ENCODE measurements at regions not wholly inside any gene's neighbourhood (a gene's known extent, or its start where the extent isn't known, plus 50 kb on each side); places are given as distances from the start of the nearest gene placed in this dataset.

- DNase-seq (ENCODE audit: insufficient read length, low spot score) (no peak), FAIRE-seq (no peak)
- no peak for TF ChIP-seq CTCF (IDR thresholded peaks at IDR 0.05; ENCODE audit: insufficient read depth, missing control alignments)
Observed at GRCh38 chr3:64995857-64996551, 308.2 kb upstream of the ADAMTS9 start.

DNA sequence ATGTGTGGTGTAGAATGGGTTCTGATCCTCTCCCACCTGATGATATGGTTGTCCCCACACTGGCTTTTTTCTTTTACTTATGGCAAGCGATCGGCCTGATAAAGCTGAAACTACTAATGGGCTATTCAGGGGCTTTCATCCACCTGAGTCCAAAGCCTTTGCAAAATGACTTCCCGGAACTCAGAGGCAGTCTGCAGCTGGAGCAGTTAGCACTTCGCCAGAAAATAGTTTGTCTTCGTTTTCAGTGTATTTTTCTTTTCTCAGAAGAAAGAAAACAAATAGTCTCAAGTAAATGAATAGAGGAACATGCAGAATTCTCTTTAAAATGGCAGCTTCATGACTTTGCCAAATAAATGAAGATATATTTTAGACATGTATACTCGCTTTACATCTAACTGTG, 306.0 kb upstream of the ADAMTS9 start:
- no peak for FAIRE-seq
- DNase-seq (ENCODE audit: insufficient read length, low spot score) = no peak
- no peak for TF ChIP-seq CTCF (IDR thresholded peaks at IDR 0.05; ENCODE audit: insufficient read depth, missing control alignments)

DNA sequence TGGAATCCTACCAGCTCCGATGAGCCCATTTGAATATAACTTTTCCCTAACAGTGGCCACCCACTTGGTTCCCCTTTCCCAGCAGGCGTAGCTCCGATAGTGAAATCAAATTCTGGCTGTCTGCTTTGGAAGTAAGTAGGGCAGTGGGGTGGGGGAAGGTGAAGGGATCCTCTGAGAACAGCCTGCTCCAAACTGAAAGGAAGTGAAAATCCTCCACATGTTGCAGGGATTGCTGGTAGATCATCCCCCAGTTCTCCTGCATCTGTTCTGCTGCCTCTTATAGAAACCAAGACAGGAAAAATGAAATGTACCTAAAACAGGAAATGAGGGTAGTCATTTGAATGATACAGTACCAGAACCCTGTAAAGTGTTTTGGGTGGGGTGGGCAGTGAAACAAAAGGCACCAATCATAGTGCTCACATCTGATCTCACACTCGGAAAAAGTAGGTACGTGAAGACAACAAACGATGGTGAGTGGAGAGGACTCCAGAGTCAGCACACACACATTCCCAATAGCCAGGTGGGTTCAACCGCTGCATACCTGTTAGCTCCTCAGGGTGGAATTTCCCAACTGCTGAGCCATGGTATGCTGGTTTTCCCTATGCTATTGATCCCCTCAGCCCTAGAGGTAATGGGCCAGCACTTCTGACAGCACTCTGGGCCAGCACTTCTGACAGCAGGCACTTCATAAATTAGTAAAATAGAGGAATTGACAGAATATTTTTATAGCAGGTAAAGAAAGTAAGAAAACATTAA, 304.9 kb upstream of the ADAMTS9 start:
- TF ChIP-seq CTCF (IDR thresholded peaks at IDR 0.05; ENCODE audit: insufficient read depth, missing control alignments) = no peak
- DNase-seq (ENCODE audit: insufficient read length, low spot score) (no peak), FAIRE-seq (no peak)

DNA sequence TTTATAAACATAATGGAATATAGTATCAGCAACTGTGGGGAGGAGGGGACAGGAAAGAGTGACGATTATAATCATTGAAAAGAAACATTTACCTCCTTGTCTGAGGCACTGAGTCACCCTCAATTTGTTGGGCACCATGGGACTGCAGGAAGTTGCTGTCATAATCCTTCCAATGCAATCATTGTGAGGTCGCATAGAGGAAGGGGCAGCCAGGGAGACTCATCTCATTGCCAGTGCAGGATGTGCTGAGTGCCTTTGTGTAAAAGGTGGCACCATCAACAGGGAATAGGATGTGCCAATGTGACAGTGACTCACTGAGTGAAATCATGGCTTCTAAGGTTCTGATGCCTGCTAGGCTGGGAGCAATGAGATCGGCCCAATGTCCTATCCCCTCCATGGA, 300.4 kb upstream of the ADAMTS9 start:
- TF ChIP-seq CTCF (IDR thresholded peaks at IDR 0.05; ENCODE audit: insufficient read depth, missing control alignments) = no peak
- no peak for DNase-seq (ENCODE audit: insufficient read length, low spot score)
- FAIRE-seq = no peak

- TF ChIP-seq CTCF (IDR thresholded peaks at IDR 0.05; ENCODE audit: insufficient read depth, missing control alignments) = no peak
- no peak for FAIRE-seq
- no peak for DNase-seq (ENCODE audit: insufficient read length, low spot score)
Observed at GRCh38 chr3:64987726-64988125, 299.9 kb upstream of the ADAMTS9 start.

DNA sequence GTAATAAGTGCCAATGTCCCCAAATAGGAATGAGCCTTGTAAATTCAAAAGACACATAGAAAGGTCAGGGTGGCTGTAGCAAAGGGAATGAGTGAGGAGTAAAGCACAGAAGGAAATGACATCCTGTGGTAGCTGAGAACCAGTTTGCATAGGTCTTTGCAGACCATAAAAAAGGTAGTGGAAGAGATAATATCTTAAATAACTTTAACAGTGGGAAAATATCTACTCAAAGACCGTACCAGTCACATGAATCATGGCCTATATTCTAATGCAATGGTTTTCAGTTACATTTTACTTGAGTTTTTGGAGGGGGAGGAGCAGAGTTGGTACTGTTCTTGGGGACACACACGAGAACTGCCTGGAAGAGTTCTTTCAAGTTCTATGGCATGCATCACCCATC, 297.3 kb upstream of the ADAMTS9 start:
- no peak for FAIRE-seq
- DNase-seq (ENCODE audit: insufficient read length, low spot score) = no peak
- TF ChIP-seq CTCF (IDR thresholded peaks at IDR 0.05; ENCODE audit: insufficient read depth, missing control alignments) = no peak

Measured in D721Med (cell line).